ENCODE measurements at regions not wholly inside any gene's neighbourhood (a gene's known extent, or its start where the extent isn't known, plus 50 kb on each side); places are given as distances from the start of the nearest gene placed in this dataset.

- TF ChIP-seq EZH2 (IDR thresholded peaks at IDR 0.05; ENCODE audit: borderline replicate concordance, low read length) (no peak), CTCF (IDR thresholded peaks at IDR 0.05; ENCODE audit: low read length) (peak; percentile 18; the same call in 1 of the 2 replicates)
- Histone ChIP-seq H3K9me2 (ENCODE audit: low read depth, low read length) (no peaks in the 10 kb centered on the region), H3K27me3 (ENCODE audit: insufficient read depth, low read length) (no peaks in the 10 kb centered on the region), H3K9ac (ENCODE audit: low read length) (no peak overlapping the region), H2AFZ (ENCODE audit: low read length) (no peak overlapping the region), H3K4me1 (ENCODE audit: insufficient read depth, low read length, severe bottlenecking) (no peaks in the 10 kb centered on the region), H3K9me3 (ENCODE audit: low read length) (no peaks in the 10 kb centered on the region), H3K36me3 (ENCODE audit: insufficient read depth, low read length) (no peaks in the 10 kb centered on the region), H3K4me3 (ENCODE audit: low read depth, low read length, poor library complexity, severe bottlenecking) (no peak overlapping the region), H3F3A (ENCODE audit: insufficient read depth, low read length) (no peaks in the 10 kb centered on the region), H4K20me1 (ENCODE audit: insufficient read depth, low read length) (no peaks in the 10 kb centered on the region), H3K27ac (ENCODE audit: low read depth, low read length, poor library complexity, severe bottlenecking) (no peak overlapping the region), H3K4me2 (ENCODE audit: low read length) (no peak overlapping the region), H3K79me2 (ENCODE audit: insufficient read depth, low read length) (no peaks in the 10 kb centered on the region)
Observed at GRCh38 chr7:110130669-110131068, 960.3 kb upstream of the LRRN3 start.

GRCh38 chr7:110131344-110131743 lies 959.6 kb upstream of the LRRN3 start:
- H3K4me2 ChIP-seq (ENCODE audit: low read length) = no peak overlapping the region
- TF ChIP-seq EZH2 (IDR thresholded peaks at IDR 0.05; ENCODE audit: borderline replicate concordance, low read length) (no peak), CTCF (IDR thresholded peaks at IDR 0.05; ENCODE audit: low read length) (no peak)
- H3K36me3 ChIP-seq (ENCODE audit: insufficient read depth, low read length) = no peaks in the 10 kb centered on the region
- H3K27me3 ChIP-seq (ENCODE audit: insufficient read depth, low read length) = no peaks in the 10 kb centered on the region
- H3K27ac ChIP-seq (ENCODE audit: low read depth, low read length, poor library complexity, severe bottlenecking) = no peak overlapping the region
- no peaks in the 10 kb centered on the region for H3F3A ChIP-seq (ENCODE audit: insufficient read depth, low read length)
- H3K79me2 ChIP-seq (ENCODE audit: insufficient read depth, low read length) = no peaks in the 10 kb centered on the region
- H3K9ac ChIP-seq (ENCODE audit: low read length) = no peak overlapping the region
- H4K20me1 ChIP-seq (ENCODE audit: insufficient read depth, low read length) = no peaks in the 10 kb centered on the region
- no peaks in the 10 kb centered on the region for H3K9me3 ChIP-seq (ENCODE audit: low read length)
- H3K4me1 ChIP-seq (ENCODE audit: insufficient read depth, low read length, severe bottlenecking) = no peaks in the 10 kb centered on the region
- no peak overlapping the region for H2AFZ ChIP-seq (ENCODE audit: low read length)
- H3K9me2 ChIP-seq (ENCODE audit: low read depth, low read length) = no peaks in the 10 kb centered on the region
- H3K4me3 ChIP-seq (ENCODE audit: low read depth, low read length, poor library complexity, severe bottlenecking) = no peak overlapping the region

- no peaks in the 10 kb centered on the region for H3K79me2 ChIP-seq (ENCODE audit: insufficient read depth, low read length)
- no peaks in the 10 kb centered on the region for H4K20me1 ChIP-seq (ENCODE audit: insufficient read depth, low read length)
- no peak overlapping the region for H3K27ac ChIP-seq (ENCODE audit: low read depth, low read length, poor library complexity, severe bottlenecking)
- no peak overlapping the region for H3K4me2 ChIP-seq (ENCODE audit: low read length)
- no peaks in the 10 kb centered on the region for H3F3A ChIP-seq (ENCODE audit: insufficient read depth, low read length)
- no peak overlapping the region for H2AFZ ChIP-seq (ENCODE audit: low read length)
- H3K36me3 ChIP-seq (ENCODE audit: insufficient read depth, low read length) = no peaks in the 10 kb centered on the region
- H3K4me1 ChIP-seq (ENCODE audit: insufficient read depth, low read length, severe bottlenecking) = no peaks in the 10 kb centered on the region
- no peak overlapping the region for H3K4me3 ChIP-seq (ENCODE audit: low read depth, low read length, poor library complexity, severe bottlenecking)
- H3K9ac ChIP-seq (ENCODE audit: low read length) = no peak overlapping the region
- no peaks in the 10 kb centered on the region for H3K27me3 ChIP-seq (ENCODE audit: insufficient read depth, low read length)
- no peaks in the 10 kb centered on the region for H3K9me3 ChIP-seq (ENCODE audit: low read length)
- no peak for TF ChIP-seq EZH2 (IDR thresholded peaks at IDR 0.05; ENCODE audit: borderline replicate concordance, low read length)
- TF ChIP-seq CTCF (IDR thresholded peaks at IDR 0.05; ENCODE audit: low read length) = no peak
- no peaks in the 10 kb centered on the region for H3K9me2 ChIP-seq (ENCODE audit: low read depth, low read length)
Observed at GRCh38 chr7:110139056-110139455, 951.9 kb upstream of the LRRN3 start.
